NCI-H1105 (cell line): ENCODE measurements at regions not wholly inside any gene's neighbourhood (a gene's known extent, or its start where the extent isn't known, plus 50 kb on each side); places are given as distances from the start of the nearest gene placed in this dataset.
"Not testable (repeated sequence)": the region's sequence is repeated elsewhere in the genome, so short reads cannot be mapped to it uniquely, and the experiment has no call there.

Experiments used
- DNase-seq: peaks from one replicate; lab custom pipeline; 2025; lab: John Stamatoyannopoulos, UW

DNA sequence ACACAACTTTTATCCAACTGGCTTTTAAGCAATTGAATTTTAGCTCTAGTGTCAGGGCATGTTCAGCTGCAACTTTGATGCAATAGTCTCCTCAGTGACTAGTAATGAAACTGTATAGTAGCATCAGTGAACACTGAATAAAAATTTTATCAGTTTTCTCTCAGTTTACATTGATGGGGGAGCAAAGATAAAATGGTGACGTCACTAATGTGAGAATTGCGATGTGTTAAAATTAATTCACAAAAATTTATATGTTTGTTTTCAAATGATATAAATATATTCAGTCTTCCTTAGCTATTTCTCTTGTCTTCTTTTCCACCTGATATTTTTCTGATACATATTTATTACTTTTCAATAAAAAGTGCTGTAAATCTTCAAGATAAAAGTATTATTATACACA lies 508.8 kb upstream of the AGA start:
- no peak for DNase-seq

GRCh38 chr4:177952723-177953122 lies 510.5 kb upstream of the AGA start:
- DNase-seq, result no peak

DNA sequence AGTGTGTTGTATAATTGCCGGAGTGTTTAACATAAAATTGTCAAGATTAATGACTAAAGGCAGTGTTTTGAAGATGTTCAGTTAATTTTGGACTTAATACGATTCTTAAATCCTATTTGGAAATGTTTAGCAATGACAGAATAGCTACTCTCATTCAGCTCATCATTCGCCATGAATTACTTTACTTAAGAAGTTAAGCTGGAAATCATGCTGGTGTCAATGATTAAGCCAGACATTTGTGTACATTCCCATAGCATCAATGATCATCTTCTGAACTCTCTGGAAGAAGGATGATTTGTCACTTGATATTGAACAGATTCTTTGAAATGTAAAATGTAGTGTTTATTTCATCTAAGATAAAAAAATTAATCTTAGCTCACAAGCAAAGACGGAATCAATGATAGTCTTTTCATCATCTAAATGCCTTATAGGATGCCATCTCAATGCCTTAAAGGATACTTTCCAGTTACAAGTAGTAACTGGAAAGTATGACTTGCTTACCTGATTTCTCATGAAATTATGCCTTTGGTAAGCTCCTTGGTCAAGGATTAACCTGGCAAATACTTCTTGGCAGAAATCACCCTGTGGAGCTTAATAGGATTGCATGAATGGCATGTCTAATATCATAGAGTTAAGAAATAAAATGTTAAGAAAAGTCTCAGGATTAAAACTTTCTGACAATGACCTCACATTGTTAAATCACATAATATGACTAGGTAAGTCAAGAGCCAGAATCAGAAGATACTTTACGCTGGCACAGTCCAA lies 515.5 kb upstream of the AGA start:
- DNase-seq, result no peak

DNA sequence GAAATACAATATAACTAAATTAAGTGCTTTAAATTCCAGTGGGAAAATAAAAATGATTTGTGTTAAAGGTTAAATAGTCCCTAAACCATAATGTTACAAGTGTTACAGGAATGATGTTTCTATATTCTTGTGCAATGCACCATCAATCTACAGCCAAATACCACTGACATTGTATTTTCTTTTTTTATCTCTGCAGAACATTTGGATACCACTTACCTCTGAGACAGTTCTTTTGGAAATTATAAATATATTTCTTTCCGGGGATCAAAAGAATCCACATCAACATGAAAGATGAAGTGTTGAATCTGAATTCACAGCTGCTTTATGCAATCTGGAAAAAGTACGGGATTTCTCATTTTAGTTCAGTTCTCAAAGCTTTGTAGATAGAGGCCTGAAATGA lies 518.3 kb upstream of the AGA start:
- DNase-seq, result no peak

DNA sequence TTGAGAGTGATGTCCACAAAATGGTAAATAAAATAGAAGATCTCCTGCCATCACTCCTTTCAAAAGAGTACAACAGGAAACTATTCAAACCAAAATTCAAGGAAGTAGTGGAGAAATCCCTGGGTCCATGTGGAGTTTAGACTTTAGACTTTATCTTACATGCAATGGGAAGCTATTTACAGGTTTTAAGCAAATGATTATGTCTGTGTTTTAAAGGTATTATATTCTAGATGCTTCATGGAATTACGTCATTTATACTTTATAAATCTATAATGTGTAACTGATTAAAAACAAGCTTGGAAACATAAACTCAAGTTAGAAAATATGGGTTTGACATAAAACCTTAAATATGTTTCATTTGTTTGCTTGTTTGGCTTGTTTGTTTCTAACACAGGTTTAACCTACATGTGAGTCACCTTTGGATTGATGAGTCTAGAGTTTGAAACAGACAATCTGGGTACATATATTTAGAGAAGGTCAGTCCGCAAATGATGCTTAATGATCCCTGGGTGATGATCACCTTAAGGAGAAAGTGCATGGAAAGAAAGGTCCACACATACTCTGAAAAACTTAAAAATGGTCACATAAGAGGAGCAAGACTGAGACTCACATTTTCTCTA lies 519.6 kb upstream of the AGA start:
- DNase-seq, result no peak

DNA sequence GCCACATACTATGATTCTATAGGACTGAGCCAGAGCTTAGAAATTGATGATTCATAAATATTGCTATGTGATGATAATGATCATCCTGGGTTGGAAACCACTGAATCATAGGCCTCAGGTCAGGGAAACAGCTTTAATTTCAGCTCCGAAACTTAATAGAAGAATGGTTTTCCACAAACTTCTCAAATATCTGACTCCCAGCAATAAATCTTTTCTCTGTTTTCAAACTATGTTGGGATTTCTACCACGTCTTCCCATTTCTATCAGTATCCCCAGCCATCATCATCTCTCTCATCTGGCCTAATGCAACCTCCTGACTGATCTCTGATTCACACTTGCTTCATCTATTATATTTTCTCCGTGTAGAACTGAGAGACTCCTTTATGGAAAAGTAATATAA lies 521.8 kb upstream of the AGA start:
- no peak for DNase-seq

GRCh38 chr4:177964693-177965168 lies 522.5 kb upstream of the AGA start:
- DNase-seq, result no peak

- no peak for DNase-seq
These were observed 525.1 kb upstream of the AGA start for GRCh38 chr4:177967328-177967727.

DNA sequence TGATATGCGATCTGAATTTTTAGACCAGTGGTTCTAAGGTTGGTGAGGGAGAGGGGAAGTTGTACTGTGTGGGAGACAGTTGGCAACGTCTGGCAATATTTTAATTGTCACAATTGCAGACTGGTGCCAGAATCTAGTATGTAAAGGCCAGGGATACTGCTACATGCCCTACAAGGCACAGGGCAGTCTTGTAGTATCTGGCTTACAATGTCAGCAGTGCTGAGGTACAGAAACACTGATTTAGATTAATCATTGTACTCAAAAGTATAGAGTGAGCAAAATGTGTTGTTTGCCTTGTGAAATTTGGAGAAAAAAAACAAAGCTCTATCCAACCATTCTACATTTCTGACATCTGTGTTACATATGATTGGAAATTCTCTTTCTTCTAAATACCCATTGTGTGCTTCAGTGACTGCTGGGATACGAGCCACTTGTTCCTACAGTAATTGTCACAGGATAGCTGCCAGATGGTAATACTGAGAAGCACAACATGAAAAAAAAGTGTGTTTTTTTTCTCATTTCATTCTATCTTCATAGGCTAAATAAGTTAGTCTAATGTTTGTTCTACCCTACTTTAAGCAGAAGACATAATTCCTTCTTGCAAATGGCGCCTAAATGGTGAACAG lies 526.7 kb upstream of the AGA start:
- no peak for DNase-seq

GRCh38 chr4:177974461-177974860 lies 532.2 kb upstream of the AGA start:
- DNase-seq, result no peak

GRCh38 chr4:177975315-177975987 lies 533.2 kb upstream of the AGA start:
- no peak for DNase-seq

DNA sequence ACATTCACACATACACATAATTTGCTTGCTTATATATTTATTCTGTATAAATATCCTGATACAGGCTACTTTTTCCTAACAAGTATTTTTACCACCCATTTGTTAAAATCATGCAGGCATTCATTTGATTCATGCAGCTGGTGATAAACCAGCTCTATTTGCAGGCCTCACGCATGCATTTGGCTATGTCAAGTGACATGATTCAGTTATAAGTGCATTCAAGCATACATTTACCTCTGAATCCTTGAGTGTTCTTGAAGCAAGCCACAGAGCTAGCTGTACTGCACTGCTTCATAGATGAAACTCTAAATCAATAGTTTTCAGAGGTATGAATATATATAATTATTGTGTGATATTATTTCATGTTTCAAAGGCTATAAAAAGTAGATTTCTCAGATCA lies 544.0 kb upstream of the AGA start:
- no peak for DNase-seq

DNA sequence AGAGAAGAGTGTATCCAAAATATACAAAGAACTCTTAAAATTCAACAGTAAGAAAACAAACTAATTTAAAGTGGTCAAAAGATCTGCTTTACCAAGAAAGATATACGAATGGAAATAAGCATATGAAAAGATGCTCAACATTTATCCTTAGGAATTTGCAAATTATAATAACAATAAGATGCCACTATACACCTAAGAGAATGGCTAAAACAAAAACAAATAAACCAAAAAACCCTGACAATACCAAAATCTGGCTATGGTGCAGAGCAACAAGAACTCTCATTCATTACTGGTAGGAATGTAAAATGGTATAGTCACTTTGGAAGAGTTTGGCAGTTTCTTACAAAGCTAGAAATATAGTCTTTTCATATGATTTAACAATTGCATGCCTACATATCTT lies 545.7 kb upstream of the AGA start:
- no peak for DNase-seq

- DNase-seq, result no peak
These were observed 547.4 kb upstream of the AGA start for GRCh38 chr4:177989503-177990201.

DNA sequence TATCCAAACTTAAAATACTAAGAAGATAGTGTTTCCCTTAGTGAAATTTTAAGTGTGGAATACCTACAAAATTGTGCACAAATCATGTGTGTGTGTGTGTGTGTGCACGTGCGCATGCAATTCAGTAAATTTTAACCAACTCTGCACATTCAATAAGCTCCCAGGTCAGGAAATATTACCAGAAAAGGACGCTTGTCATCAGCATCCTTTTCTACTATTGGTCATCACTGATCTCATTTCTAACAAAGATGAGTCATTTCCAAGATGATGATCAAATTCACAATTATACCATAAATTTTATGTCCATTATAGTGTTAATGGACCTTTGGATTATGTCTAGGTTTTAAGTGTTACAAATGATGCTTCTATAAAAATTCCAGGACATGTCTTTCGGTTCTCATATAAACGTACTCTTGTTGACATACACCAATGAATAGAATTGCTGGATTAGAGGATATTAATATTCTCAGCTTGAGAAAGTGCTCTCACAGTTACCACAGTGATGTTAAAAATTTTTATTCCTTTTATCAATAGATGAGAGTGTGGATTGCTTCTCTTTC lies 560.9 kb upstream of the AGA start:
- no peak for DNase-seq

DNA sequence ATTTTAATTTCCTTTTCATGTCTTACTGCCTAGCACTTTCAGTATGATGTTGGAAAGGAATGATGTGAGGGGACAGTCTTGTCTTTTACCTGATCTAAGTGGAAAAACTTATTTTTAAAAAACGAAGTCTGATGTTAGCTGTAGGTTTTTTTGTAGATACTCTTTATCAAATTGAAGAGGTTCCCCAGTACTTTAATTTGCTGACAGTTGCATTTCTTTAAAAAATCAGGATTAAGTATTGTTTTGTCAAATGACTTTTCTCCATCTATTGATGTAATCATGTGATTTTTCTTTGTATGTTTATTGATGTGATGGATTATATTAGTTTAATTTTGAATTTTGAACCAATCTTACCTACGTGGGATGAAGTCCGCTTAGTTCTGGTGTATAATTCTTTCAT lies 568.4 kb upstream of the AGA start:
- DNase-seq, result no peak

GRCh38 chr4:178015046-178015445 lies 572.8 kb upstream of the AGA start:
- DNase-seq, result not testable (repeated sequence)

DNA sequence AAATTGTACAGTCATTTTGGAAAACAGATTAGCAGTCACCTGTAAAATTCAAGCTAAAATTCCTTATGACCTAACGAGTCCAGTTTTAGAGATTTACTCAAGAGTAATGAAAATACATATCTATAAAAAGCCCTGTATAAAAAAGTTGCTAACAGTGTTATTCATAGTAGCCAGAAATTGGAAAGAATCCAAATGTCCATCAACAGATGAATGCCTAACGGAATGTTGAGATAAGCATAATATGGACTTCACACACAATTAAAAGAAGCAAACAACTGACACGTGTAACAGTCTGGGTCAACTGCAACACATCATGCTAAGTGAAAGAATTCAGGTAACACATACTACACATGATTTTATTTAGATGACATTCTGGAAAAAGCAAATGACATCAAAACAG lies 584.8 kb upstream of the AGA start:
- no peak for DNase-seq

DNA sequence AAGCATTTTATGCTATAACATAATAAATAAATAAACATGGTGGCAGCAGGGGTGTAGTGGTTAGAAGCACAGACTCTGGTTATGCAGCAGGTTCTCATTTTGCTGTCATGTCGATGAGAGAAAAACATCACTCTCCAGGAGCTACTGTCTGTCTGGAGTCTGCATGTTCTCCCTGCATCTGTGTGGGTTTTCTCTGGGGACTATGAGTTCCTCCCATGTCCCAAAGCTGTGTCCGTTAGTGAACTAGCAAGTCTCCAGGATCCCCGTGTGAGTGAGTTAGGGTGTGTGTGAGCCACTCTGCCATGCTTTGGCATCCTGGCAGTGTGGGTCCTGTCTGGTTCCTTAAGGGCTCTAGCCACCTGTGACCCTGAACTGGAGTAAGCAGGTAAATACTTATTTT lies 585.6 kb upstream of the AGA start:
- no peak for DNase-seq

- no peak for DNase-seq
These were observed 586.2 kb upstream of the AGA start for GRCh38 chr4:178028481-178028880.

- no peak for DNase-seq
These were observed 595.4 kb upstream of the AGA start for GRCh38 chr4:178037459-178038214.
